Kidney tubule cell (primary cell): ENCODE measurements at regions not wholly inside any gene's neighbourhood (a gene's known extent, or its start where the extent isn't known, plus 50 kb on each side); places are given as distances from the start of the nearest gene placed in this dataset.
"Not testable (repeated sequence)": the region's sequence is repeated elsewhere in the genome, so short reads cannot be mapped to it uniquely, and the experiment has no call there.

ENCODE experiments used
- DNase-seq: peaks from one replicate; pipeline ENCODE4 v3.0.0-alpha.2; 2018; ENCODE audit warnings: low spot score

GRCh38 chr4:49575250-49575649 lies 589.2 kb downstream of the CWH43 start:
- not testable (repeated sequence) for DNase-seq

DNA sequence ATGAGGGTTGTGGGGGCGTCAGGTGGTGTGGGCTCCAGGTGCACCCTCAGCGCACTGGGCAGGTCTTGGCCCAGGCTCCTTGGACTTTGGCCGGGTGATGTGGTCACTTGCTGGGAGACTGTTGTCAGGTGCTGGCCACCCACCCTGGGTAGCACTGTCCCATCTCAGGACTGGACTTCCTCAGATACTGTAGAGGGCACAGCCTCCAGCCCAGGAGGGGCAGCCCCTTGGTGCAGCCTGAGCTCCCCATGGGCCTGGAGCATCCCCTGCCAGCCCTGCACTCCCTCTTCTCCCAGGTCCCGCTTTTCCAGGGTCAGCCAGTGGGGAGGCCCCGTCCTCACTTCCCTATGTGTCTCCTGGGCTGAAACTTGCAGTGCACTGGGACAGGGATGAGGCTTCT lies 592.3 kb downstream of the CWH43 start:
- not testable (repeated sequence) for DNase-seq

- not testable (repeated sequence) for DNase-seq
Measured at GRCh38 chr4:49578899-49579298, 592.8 kb downstream of the CWH43 start.

GRCh38 chr4:49580166-49580565 lies 594.1 kb downstream of the CWH43 start:
- not testable (repeated sequence) for DNase-seq

GRCh38 chr4:49588401-49588800 lies 602.3 kb downstream of the CWH43 start:
- not testable (repeated sequence) for DNase-seq

DNA sequence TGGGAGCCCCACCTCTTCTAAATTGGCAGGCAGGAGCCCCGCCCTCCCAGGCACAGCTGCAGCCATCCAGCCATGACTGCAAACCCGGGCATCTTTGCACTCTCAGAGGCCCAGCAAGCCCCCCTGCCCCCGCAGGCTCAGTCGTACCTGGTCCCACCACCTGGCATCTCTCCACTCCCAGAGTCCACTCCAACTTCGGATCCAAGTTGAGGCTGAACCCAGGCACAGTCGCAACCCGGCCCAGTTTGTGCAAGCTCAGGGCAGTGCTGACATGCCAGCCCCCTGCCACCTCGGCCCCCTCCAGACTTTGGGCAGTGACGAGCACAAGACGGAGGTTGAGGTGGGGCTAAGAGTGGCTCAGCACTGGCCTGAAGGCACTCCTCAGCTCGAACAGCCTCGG lies 632.4 kb downstream of the CWH43 start:
- DNase-seq: not testable (repeated sequence)

GRCh38 chr4:49626478-49626877 lies 640.4 kb downstream of the CWH43 start:
- DNase-seq: not testable (repeated sequence)
